ENCODE measurements at regions not wholly inside any gene's neighbourhood (a gene's known extent, or its start where the extent isn't known, plus 50 kb on each side); places are given as distances from the start of the nearest gene placed in this dataset.

DNA sequence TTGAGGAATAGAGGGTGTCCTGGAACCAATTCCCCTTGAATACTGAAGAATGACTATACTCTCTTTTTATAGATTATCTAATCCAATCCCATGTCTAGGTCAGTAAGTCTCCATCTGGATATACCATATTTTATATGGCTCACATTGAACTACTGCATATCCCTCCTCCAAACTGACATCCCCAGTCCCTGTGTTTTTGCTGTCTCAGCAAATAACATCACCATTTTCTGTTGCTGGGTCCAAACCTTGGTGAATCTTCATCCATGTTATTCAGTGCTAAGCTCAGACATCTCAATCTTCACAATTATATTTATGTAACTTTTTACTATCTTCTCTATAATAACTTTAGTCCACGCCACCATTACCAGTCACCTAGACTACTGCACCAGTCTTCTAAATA is 269.6 kb upstream of the CNTNAP4 start:
- Histone ChIP-seq H2AFZ (ENCODE audit: low read length) (no peak overlapping the region), H3K27me3 (ENCODE audit: insufficient read depth, low read length) (no peaks in the 10 kb centered on the region), H3K27ac (ENCODE audit: low read depth, low read length) (no peak overlapping the region), H3K36me3 (ENCODE audit: insufficient read depth, low read length) (no peaks in the 10 kb centered on the region), H4K20me1 (ENCODE audit: insufficient read depth, low read length) (no peaks in the 10 kb centered on the region), H3K4me2 (ENCODE audit: insufficient read depth, low read length) (no peak overlapping the region), H3K79me2 (ENCODE audit: insufficient read depth, low read length) (no peaks in the 10 kb centered on the region), H3K4me3 (ENCODE audit: insufficient read depth, low read length) (no peak overlapping the region), H3K9me3 (ENCODE audit: low read depth, low read length) (no peaks in the 10 kb centered on the region), H3K4me1 (ENCODE audit: insufficient read depth, low read length) (no peaks in the 10 kb centered on the region)
- TF ChIP-seq CTCF (IDR thresholded peaks at IDR 0.05; ENCODE audit: extremely low read depth, low read depth, low read length), result no peak
- DNase-seq (ENCODE audit: insufficient read length, low spot score, missing footprints), result no peak

- DNase-seq (ENCODE audit: insufficient read length, low spot score, missing footprints), result no peak
- H3K79me2 ChIP-seq (ENCODE audit: insufficient read depth, low read length), result no peaks in the 10 kb centered on the region
- no peaks in the 10 kb centered on the region for H3K9me3 ChIP-seq (ENCODE audit: low read depth, low read length)
- H4K20me1 ChIP-seq (ENCODE audit: insufficient read depth, low read length), result no peaks in the 10 kb centered on the region
- TF ChIP-seq CTCF (IDR thresholded peaks at IDR 0.05; ENCODE audit: extremely low read depth, low read depth, low read length), result no peak
- H3K36me3 ChIP-seq (ENCODE audit: insufficient read depth, low read length), result no peaks in the 10 kb centered on the region
- H3K4me2 ChIP-seq (ENCODE audit: insufficient read depth, low read length), result no peak overlapping the region
- no peak overlapping the region for H3K4me3 ChIP-seq (ENCODE audit: insufficient read depth, low read length)
- H3K4me1 ChIP-seq (ENCODE audit: insufficient read depth, low read length), result no peaks in the 10 kb centered on the region
- H2AFZ ChIP-seq (ENCODE audit: low read length), result no peak overlapping the region
- no peak overlapping the region for H3K27ac ChIP-seq (ENCODE audit: low read depth, low read length)
- no peaks in the 10 kb centered on the region for H3K27me3 ChIP-seq (ENCODE audit: insufficient read depth, low read length)
These were observed 253.4 kb upstream of the CNTNAP4 start for GRCh38 chr16:76023835-76024234.

DNA sequence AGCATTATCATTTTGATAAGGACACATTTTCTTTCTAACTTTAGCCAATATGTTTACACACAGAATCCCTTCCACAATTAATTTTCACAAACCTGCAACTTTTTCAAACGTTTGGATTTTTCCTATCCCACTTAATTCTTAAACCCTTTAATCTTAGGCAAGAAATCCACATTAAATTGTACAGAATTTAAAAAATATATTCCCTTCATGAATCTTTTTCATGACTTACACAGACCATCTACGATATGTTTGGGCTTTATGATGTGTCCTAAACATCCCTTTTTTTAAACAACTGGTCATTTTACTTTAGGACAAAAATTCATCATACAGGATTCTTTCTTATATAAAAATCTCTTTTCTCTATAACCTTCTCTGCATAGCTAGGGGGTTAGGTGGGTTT is 241.5 kb upstream of the CNTNAP4 start:
- no peak for DNase-seq (ENCODE audit: insufficient read length, low spot score, missing footprints)
- Histone ChIP-seq H3K4me3 (ENCODE audit: insufficient read depth, low read length) (no peak overlapping the region), H3K4me2 (ENCODE audit: insufficient read depth, low read length) (no peak overlapping the region), H4K20me1 (ENCODE audit: insufficient read depth, low read length) (no peaks in the 10 kb centered on the region), H2AFZ (ENCODE audit: low read length) (no peak overlapping the region), H3K27ac (ENCODE audit: low read depth, low read length) (no peak overlapping the region), H3K27me3 (ENCODE audit: insufficient read depth, low read length) (no peaks in the 10 kb centered on the region), H3K4me1 (ENCODE audit: insufficient read depth, low read length) (no peaks in the 10 kb centered on the region), H3K79me2 (ENCODE audit: insufficient read depth, low read length) (no peaks in the 10 kb centered on the region), H3K36me3 (ENCODE audit: insufficient read depth, low read length) (no peaks in the 10 kb centered on the region), H3K9me3 (ENCODE audit: low read depth, low read length) (peaks cover 6% of the 10 kb centered on the region)
- no peak for TF ChIP-seq CTCF (IDR thresholded peaks at IDR 0.05; ENCODE audit: extremely low read depth, low read depth, low read length)

DNA sequence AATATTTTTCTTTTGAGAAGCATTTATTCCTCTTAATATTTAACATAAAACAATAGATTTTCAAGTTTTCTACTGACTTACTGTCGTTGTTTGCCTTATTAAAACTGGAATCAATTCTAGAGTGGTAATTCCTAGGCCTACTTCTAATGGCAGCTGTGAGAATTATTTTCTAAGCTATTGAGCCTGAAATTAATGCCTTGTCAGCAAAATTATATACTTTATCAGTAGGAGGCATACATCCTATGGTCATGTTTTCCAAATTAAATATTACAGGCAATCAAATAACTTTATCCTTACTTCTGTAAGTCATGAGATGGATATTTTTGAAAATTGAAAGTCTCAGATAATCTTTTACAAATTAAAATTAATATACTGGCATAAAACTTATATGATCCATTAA is 239.1 kb upstream of the CNTNAP4 start:
- DNase-seq (ENCODE audit: insufficient read length, low spot score, missing footprints), result no peak
- Histone ChIP-seq H3K79me2 (ENCODE audit: insufficient read depth, low read length) (no peaks in the 10 kb centered on the region), H3K36me3 (ENCODE audit: insufficient read depth, low read length) (no peaks in the 10 kb centered on the region), H3K4me2 (ENCODE audit: insufficient read depth, low read length) (no peak overlapping the region), H3K4me3 (ENCODE audit: insufficient read depth, low read length) (no peak overlapping the region), H3K4me1 (ENCODE audit: insufficient read depth, low read length) (no peaks in the 10 kb centered on the region), H3K9me3 (ENCODE audit: low read depth, low read length) (peaks cover 2% of the 10 kb centered on the region), H3K27me3 (ENCODE audit: insufficient read depth, low read length) (no peaks in the 10 kb centered on the region), H2AFZ (ENCODE audit: low read length) (no peak overlapping the region), H4K20me1 (ENCODE audit: insufficient read depth, low read length) (no peaks in the 10 kb centered on the region), H3K27ac (ENCODE audit: low read depth, low read length) (no peak overlapping the region)
- TF ChIP-seq CTCF (IDR thresholded peaks at IDR 0.05; ENCODE audit: extremely low read depth, low read depth, low read length), result no peak
